ENCODE measurements at regions not wholly inside any gene's neighbourhood (a gene's known extent, or its start where the extent isn't known, plus 50 kb on each side); places are given as distances from the start of the nearest gene placed in this dataset.

DNA sequence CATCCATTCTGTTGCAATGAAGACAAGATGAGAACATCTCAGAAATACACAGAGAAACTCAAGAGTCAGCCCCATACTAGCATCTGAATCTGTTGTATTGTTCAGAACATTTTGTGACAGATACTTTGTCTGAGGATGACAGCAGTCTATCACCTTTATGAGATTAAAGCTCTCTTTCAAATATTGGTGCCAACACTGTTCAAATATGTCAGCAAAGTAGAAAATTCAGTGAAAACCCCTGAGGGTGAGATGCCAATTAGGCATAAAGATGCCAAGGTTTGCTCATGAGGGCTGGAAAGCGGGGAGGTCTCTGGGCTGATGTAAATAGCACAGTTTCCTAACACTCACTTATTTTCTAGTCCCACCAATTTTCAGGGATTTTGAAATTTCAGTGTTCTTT is 1054.2 kb upstream of the CRIM1 start:
- Mint-ChIP-seq H3K4me3 (ENCODE audit: unreplicated experiment) (no peak overlapping the region), H3K36me3 (ENCODE audit: low read depth, unreplicated experiment) (no peaks in the 10 kb centered on the region), H3K4me1 (ENCODE audit: unreplicated experiment) (peaks cover 14% of the 10 kb centered on the region), H3K27ac (ENCODE audit: unreplicated experiment) (no peak overlapping the region), H3K27me3 (ENCODE audit: unreplicated experiment) (peaks cover 2% of the 10 kb centered on the region), H3K9me3 (ENCODE audit: unreplicated experiment) (no peaks in the 10 kb centered on the region)
- TF ChIP-seq, protein P1, sequence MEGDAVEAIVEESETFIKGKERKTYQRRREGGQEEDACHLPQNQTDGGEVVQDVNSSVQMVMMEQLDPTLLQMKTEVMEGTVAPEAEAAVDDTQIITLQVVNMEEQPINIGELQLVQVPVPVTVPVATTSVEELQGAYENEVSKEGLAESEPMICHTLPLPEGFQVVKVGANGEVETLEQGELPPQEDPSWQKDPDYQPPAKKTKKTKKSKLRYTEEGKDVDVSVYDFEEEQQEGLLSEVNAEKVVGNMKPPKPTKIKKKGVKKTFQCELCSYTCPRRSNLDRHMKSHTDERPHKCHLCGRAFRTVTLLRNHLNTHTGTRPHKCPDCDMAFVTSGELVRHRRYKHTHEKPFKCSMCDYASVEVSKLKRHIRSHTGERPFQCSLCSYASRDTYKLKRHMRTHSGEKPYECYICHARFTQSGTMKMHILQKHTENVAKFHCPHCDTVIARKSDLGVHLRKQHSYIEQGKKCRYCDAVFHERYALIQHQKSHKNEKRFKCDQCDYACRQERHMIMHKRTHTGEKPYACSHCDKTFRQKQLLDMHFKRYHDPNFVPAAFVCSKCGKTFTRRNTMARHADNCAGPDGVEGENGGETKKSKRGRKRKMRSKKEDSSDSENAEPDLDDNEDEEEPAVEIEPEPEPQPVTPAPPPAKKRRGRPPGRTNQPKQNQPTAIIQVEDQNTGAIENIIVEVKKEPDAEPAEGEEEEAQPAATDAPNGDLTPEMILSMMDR (IDR thresholded peaks at IDR 0.05; ENCODE audit: unreplicated experiment), result no peak
- no peak for DNase-seq (ENCODE audit: low spot score)

DNA sequence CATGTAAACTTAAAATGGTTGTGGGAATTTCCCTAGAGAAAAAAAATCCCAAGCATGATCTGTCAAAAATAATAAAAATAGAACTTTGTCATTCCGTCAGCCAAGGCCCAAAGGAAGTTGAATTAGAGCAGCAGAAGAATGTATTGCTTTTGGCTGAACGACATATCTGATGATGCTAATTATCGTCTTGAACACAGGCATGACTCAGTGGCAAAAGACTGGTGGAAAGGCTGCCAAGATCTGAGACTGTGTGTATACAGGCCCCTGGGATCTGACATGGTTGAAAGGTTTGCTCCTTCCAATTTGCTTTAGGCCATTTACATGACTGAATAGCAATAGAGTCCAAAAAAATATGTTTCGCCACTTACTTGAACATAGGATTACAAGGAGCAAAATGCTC is 1057.1 kb upstream of the CRIM1 start:
- Mint-ChIP-seq H3K4me1 (ENCODE audit: unreplicated experiment) (peaks cover 22% of the 10 kb centered on the region), H3K36me3 (ENCODE audit: low read depth, unreplicated experiment) (no peaks in the 10 kb centered on the region), H3K9me3 (ENCODE audit: unreplicated experiment) (no peaks in the 10 kb centered on the region), H3K27me3 (ENCODE audit: unreplicated experiment) (peaks cover 2% of the 10 kb centered on the region), H3K4me3 (ENCODE audit: unreplicated experiment) (no peak overlapping the region), H3K27ac (ENCODE audit: unreplicated experiment) (no peak overlapping the region)
- DNase-seq (ENCODE audit: low spot score), result no peak
- TF ChIP-seq, protein P1 (IDR thresholded peaks at IDR 0.05; ENCODE audit: unreplicated experiment), result no peak

DNA sequence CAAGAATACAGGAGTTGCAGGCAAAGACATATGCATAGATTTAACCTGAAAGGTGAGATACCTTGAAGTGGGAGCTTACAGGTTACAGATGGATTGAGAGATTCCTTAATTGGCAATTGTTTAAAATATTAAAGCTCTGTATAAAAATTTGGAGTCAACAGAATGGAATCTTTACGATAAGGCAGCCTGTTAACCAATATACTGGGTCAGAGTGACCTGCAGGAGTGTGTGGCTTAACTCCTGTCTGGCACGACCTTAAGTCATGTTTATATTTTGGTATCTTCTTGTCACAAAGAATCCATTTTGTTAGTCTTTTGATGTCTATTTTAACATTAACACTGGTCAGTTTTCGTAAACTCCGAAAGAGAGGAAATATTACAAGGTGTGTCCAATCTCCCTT is 1058.2 kb upstream of the CRIM1 start:
- H3K27ac Mint-ChIP-seq (ENCODE audit: unreplicated experiment), result no peak overlapping the region
- no peaks in the 10 kb centered on the region for H3K9me3 Mint-ChIP-seq (ENCODE audit: unreplicated experiment)
- TF ChIP-seq, protein P1 (IDR thresholded peaks at IDR 0.05; ENCODE audit: unreplicated experiment), result no peak
- no peaks in the 10 kb centered on the region for H3K36me3 Mint-ChIP-seq (ENCODE audit: low read depth, unreplicated experiment)
- peaks cover 2% of the 10 kb centered on the region for H3K27me3 Mint-ChIP-seq (ENCODE audit: unreplicated experiment)
- H3K4me3 Mint-ChIP-seq (ENCODE audit: unreplicated experiment), result no peak overlapping the region
- no peak for DNase-seq (ENCODE audit: low spot score)
- peaks cover 28% of the 10 kb centered on the region for H3K4me1 Mint-ChIP-seq (ENCODE audit: unreplicated experiment)

DNA sequence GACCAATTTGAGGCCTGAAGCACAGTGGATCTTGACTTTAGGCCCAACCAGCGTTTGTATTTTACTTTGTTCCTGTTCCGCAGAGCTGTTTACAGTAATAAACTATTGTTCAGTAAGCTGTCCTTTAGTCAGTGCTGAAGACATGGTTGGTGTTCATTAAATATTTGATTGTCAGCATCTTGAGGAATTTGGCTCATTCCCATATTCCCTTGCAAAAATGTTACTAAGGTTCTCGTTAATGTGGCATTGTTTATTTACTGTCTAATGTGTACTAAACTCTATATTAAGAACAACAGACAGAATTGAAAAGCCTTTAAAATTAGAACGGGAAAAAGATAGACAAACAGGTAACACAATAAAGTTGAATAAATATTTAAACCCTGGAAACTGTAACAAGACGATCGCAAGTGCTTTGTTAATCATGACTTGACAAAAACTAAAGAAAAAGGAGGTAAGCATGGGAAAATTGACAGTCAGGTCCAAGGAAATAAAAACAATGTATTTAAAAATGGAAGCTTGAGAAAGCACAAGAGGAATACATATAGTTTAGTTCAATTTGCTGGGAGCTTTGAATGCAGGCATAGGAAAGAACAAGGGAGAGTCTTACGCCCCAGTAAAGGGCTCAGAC is 1060.8 kb upstream of the CRIM1 start:
- Mint-ChIP-seq H3K4me3 (ENCODE audit: unreplicated experiment) (no peak overlapping the region), H3K4me1 (ENCODE audit: unreplicated experiment) (peaks cover 28% of the 10 kb centered on the region), H3K27ac (ENCODE audit: unreplicated experiment) (no peak overlapping the region), H3K36me3 (ENCODE audit: low read depth, unreplicated experiment) (no peaks in the 10 kb centered on the region), H3K9me3 (ENCODE audit: unreplicated experiment) (no peaks in the 10 kb centered on the region), H3K27me3 (ENCODE audit: unreplicated experiment) (peaks cover 2% of the 10 kb centered on the region)
- TF ChIP-seq, protein P1 (IDR thresholded peaks at IDR 0.05; ENCODE audit: unreplicated experiment), result no peak
- DNase-seq (ENCODE audit: low spot score), result no peak

DNA sequence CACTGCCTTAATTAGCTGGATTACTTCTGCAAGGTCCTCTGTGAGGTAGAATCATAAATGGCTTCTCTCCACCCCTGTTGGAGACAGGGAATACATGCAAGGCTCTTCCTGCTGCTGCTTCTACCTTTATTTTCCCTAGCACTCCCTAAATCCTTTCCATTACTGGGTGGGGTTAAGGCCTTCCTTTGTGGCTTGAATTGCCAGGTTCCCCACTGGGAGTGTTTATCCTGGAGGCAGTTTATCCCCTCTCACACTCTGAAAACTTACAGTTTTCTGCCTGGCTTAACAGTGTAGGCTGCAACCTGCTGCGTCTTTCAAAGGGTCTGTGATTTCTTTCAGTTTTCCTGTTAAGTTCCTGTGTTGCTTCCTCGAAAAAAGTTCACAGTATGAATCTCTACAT is 1062.3 kb upstream of the CRIM1 start:
- TF ChIP-seq, protein P1 (IDR thresholded peaks at IDR 0.05; ENCODE audit: unreplicated experiment), result no peak
- Mint-ChIP-seq H3K36me3 (ENCODE audit: low read depth, unreplicated experiment) (no peaks in the 10 kb centered on the region), H3K27me3 (ENCODE audit: unreplicated experiment) (peaks cover 2% of the 10 kb centered on the region), H3K4me3 (ENCODE audit: unreplicated experiment) (no peak overlapping the region), H3K9me3 (ENCODE audit: unreplicated experiment) (no peaks in the 10 kb centered on the region), H3K4me1 (ENCODE audit: unreplicated experiment) (peaks cover 21% of the 10 kb centered on the region), H3K27ac (ENCODE audit: unreplicated experiment) (no peak overlapping the region)
- no peak for DNase-seq (ENCODE audit: low spot score)
